Endothelial cell of umbilical vein (primary cell): ENCODE measurements at regions not wholly inside any gene's neighbourhood (a gene's known extent, or its start where the extent isn't known, plus 50 kb on each side); places are given as distances from the start of the nearest gene placed in this dataset.

Experiments used
- BruUV-seq: library from RNA; stranded (reverse); fragments of 400-500 nt; replicated peaks from 2 replicates; lab custom pipeline; 2021; lab: Mats Ljungman, UMichigan
- CTCF ChIA-PET: fragments of 300-600, 350-600 bp; sonication (Branson Sonifier 250); formaldehyde crosslinking; loops from one replicate; lab custom pipeline; 2021; ENCODE audit warnings: antibody characterized with exemption, inconsistent platforms; lab: Charles Lee
- POLR2A ChIA-PET: fragments of 300-600, 350-600 bp; sonication (Branson Sonifier 250); formaldehyde crosslinking; loops from one replicate; lab custom pipeline; 2021; ENCODE audit warnings: antibody characterized with exemption, inconsistent platforms; lab: Charles Lee
- DNase-seq: peaks from one replicate; pipeline ENCODE4 v3.0.0-alpha.2; 2011; ENCODE audit warnings: low read depth, low spot score
- FAIRE-seq: peaks from 2 replicates; lab custom pipeline; 2011; peaks lifted over from hg19 to GRCh38; lab: Jason Lieb, UNC
- H2AFZ ChIP-seq: 2 replicates; pipeline ENCODE4 v1.6.0; 2012; ENCODE audit warnings: low read depth, low read length, control low read depth, inconsistent platforms
- H3K27ac ChIP-seq: 2 replicates; pipeline ENCODE4 v1.5.1; 2011; ENCODE audit warnings: low read depth, mild to moderate bottlenecking, control low read depth, low read length, moderate library complexity; ENCODE audit not compliant: insufficient read depth
- H3K27me3 ChIP-seq, 2 experiments: 2 replicates each; pipeline versions ENCODE4 v1.6.0 to v1.6.1; 2011; ENCODE audit warnings: low read length in 2 of 2, mixed read lengths in 1 of 2; ENCODE audit not compliant: control insufficient read depth in 2 of 2, insufficient read depth in 2 of 2
- H3K36me3 ChIP-seq, 2 experiments: 2 replicates in 1 of 2; 3 replicates in 1 of 2; pipeline ENCODE4 v1.5.1; 2011; ENCODE audit warnings: low read length in 2 of 2, mild to moderate bottlenecking in 1 of 2, moderate library complexity in 1 of 2; ENCODE audit not compliant: control insufficient read depth in 2 of 2, insufficient read depth in 2 of 2; ENCODE audit errors: extremely low read depth in 1 of 2
- H3K4me1 ChIP-seq: 3 replicates; pipeline ENCODE4 v1.5.1; 2011; ENCODE audit warnings: mild to moderate bottlenecking, low read length; ENCODE audit not compliant: control insufficient read depth, insufficient read depth; ENCODE audit errors: extremely low read depth
- H3K4me2 ChIP-seq: 2 replicates; pipeline ENCODE4 v1.6.1; 2011; ENCODE audit warnings: low read length, control low read depth, mixed read lengths; ENCODE audit not compliant: insufficient read depth
- H3K4me3 ChIP-seq, 3 experiments: fragments of 200-600 bp in 1 of 3; sonication (generic), shearing (Covaris generic) in 1 of 3; replicated peaks in 1 of 3; 2 replicates each; pipeline ENCODE4 v1.5.1; 2011 to 2016; ENCODE audit warnings: control low read depth in 3 of 3, low read length in 3 of 3, mild to moderate bottlenecking in 2 of 3, inconsistent platforms in 1 of 3, low read depth in 1 of 3, moderate library complexity in 1 of 3; ENCODE audit not compliant: insufficient read depth in 1 of 3
- H3K79me2 ChIP-seq: 2 replicates; pipeline ENCODE4 v1.6.0; 2012; ENCODE audit warnings: low read length, inconsistent platforms; ENCODE audit not compliant: control insufficient read depth, insufficient read depth
- H3K9ac ChIP-seq: replicated peaks from 2 replicates; pipeline ENCODE3; 2011; ENCODE audit warnings: low read length, control low read depth; ENCODE audit not compliant: insufficient read depth; ENCODE audit errors: extremely low read depth
- H3K9me1 ChIP-seq: replicated peaks from 3 replicates; pipeline ENCODE4 v1.6.0; 2011; ENCODE audit warnings: mild to moderate bottlenecking, low read length; ENCODE audit not compliant: control insufficient read depth, insufficient read depth; ENCODE audit errors: extremely low read depth
- H3K9me3 ChIP-seq: replicated peaks from 2 replicates; pipeline ENCODE4 v1.5.1; 2012; ENCODE audit warnings: low read length, inconsistent platforms; ENCODE audit not compliant: control insufficient read depth, insufficient read depth
- H4K20me1 ChIP-seq: replicated peaks from 2 replicates; pipeline ENCODE3; 2011; ENCODE audit warnings: mild to moderate bottlenecking, low read length; ENCODE audit not compliant: control insufficient read depth, insufficient read depth; ENCODE audit errors: extremely low read depth
- EZH2 ChIP-seq: IDR thresholded peaks from 2 replicates; pipeline ENCODE4 v1.6.1; 2012; ENCODE audit warnings: borderline replicate concordance, low read depth, mild to moderate bottlenecking, moderate library complexity, low read length, inconsistent platforms; ENCODE audit not compliant: severe bottlenecking
- FOS ChIP-seq: IDR thresholded peaks from 2 replicates; pipeline ENCODE4 v1.6.1; 2011; ENCODE audit warnings: mild to moderate bottlenecking, low read length, moderate library complexity, borderline replicate concordance; ENCODE audit not compliant: insufficient read depth
- GATA2 ChIP-seq: IDR thresholded peaks from 2 replicates; pipeline ENCODE4 v1.7.0; 2011; ENCODE audit warnings: low read depth, mild to moderate bottlenecking, moderate library complexity, mixed read lengths, low read length; ENCODE audit not compliant: insufficient read length, insufficient read depth
- JUN ChIP-seq: IDR thresholded peaks from 2 replicates; pipeline ENCODE4 v1.6.1; 2011; ENCODE audit warnings: borderline replicate concordance, low read depth; ENCODE audit not compliant: insufficient read length, insufficient read depth
- MYC ChIP-seq: IDR thresholded peaks from one replicate; pipeline ENCODE4 v1.6.1; 2011; ENCODE audit warnings: mild to moderate bottlenecking, low read depth, low read length
- POLR2A ChIP-seq: IDR thresholded peaks from 2 replicates; pipeline ENCODE4 v1.6.1; 2012; ENCODE audit warnings: low read depth, mild to moderate bottlenecking, control low read depth, low read length
- POLR2AphosphoS5 ChIP-seq: IDR thresholded peaks from 2 replicates; pipeline ENCODE4 v1.6.1; 2012; ENCODE audit warnings: low read depth, mild to moderate bottlenecking, control low read depth, low read length, moderate library complexity; ENCODE audit not compliant: insufficient read depth
- dilution Hi-C: fragments of 300-500 bp; cut with MboI; formaldehyde crosslinking; loops from one replicate; pipeline ENCODE4 v1.15.0; 2019; ENCODE audit warnings: low sequenced_read_pairs; ENCODE audit not compliant: extremely low pct_ligation_motif_present
- intact Hi-C: fragments of 100-400 bp; cut with micrococcal nuclease; formaldehyde crosslinking; loops from one replicate; pipeline ENCODE4 v1.10.0; 2022
- TF ChIP-seq, protein P1 (sequence below): IDR thresholded peaks from 2 replicates; pipeline ENCODE4 v1.6.1; 2011; ENCODE audit not compliant: insufficient read depth, insufficient read length
- TF ChIP-seq, protein P2 (sequence below), 2 donors: IDR thresholded peaks; 1 replicate in 1 of 2; 2 replicates in 1 of 2; pipeline ENCODE4 v1.5.1; 2011; ENCODE audit warnings: low read length in 2 of 2, mild to moderate bottlenecking in 2 of 2, moderate library complexity in 2 of 2, control low read depth in 1 of 2, inconsistent platforms in 1 of 2, low read depth in 1 of 2; ENCODE audit not compliant: insufficient read depth in 1 of 2; ENCODE audit errors: extremely low read depth in 1 of 2

DNA sequence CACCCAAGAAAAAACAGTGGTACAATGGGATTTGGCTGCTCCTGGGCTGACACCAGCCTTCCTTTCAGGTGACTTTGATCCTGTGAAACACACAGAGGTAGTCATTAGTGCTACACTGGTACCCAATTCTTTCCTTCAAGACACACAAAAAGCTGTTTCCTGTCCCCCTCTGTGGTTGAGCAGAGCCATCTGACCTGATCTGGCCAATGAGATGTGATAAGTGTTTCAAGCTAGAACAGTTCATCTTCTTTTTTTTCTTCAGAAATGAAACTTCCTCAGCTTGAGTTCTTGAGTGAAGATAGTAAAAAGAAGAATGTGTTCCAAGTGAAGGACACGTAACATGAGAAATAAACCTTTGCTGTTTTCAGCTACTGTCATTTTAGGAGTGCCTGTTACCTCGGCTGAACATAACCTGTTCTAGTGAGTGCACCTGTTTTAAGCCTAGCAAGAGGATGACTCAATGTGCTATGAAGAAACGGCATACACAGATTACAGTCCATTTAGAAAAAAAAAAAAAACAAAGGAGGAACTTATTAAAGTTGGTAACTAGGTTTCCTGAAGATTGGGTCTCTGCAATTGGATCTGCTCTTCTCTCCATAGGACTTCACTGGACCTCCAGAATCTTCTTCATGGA is 287.8 kb downstream of the GAS1 start:
- Histone ChIP-seq H3K9ac (no peak overlapping the region), H3K4me2 (no peak overlapping the region), H3K27me3 (no peaks in the 10 kb centered on the region), H3K36me3 (no peaks in the 10 kb centered on the region), H3K9me1 (no peaks in the 10 kb centered on the region), H2AFZ (no peak overlapping the region), H3K27ac (no peak overlapping the region), H3K9me3 (peaks cover 3% of the 10 kb centered on the region), H4K20me1 (no peaks in the 10 kb centered on the region), H3K4me3 (no peak overlapping the region), H3K79me2 (no peaks in the 10 kb centered on the region), H3K4me1 (no peaks in the 10 kb centered on the region)
- TF ChIP-seq FOS (no peak), GATA2 (no peak), POLR2A (no peak), MYC (no peak), POLR2AphosphoS5 (no peak), JUN (no peak), EZH2 (no peak)
- TF ChIP-seq, protein P1, sequence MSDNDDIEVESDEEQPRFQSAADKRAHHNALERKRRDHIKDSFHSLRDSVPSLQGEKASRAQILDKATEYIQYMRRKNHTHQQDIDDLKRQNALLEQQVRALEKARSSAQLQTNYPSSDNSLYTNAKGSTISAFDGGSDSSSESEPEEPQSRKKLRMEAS: no peak
- TF ChIP-seq, protein P2, sequence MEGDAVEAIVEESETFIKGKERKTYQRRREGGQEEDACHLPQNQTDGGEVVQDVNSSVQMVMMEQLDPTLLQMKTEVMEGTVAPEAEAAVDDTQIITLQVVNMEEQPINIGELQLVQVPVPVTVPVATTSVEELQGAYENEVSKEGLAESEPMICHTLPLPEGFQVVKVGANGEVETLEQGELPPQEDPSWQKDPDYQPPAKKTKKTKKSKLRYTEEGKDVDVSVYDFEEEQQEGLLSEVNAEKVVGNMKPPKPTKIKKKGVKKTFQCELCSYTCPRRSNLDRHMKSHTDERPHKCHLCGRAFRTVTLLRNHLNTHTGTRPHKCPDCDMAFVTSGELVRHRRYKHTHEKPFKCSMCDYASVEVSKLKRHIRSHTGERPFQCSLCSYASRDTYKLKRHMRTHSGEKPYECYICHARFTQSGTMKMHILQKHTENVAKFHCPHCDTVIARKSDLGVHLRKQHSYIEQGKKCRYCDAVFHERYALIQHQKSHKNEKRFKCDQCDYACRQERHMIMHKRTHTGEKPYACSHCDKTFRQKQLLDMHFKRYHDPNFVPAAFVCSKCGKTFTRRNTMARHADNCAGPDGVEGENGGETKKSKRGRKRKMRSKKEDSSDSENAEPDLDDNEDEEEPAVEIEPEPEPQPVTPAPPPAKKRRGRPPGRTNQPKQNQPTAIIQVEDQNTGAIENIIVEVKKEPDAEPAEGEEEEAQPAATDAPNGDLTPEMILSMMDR (IDR thresholded peaks at IDR 0.05; ENCODE audit: extremely low read depth in 1 of 2, insufficient read depth in 1 of 2, low read depth in 1 of 2, low read length in 2 of 2): no peak
- CTCF ChIA-PET: no interaction called here
- POLR2A ChIA-PET: no interaction called here
- dilution Hi-C loops: no loop called here
- BruUV-seq: no TSS peak
- no peak for DNase-seq
- intact Hi-C loops: no loop called here
- FAIRE-seq: no peak
